ENCODE measurements at regions not wholly inside any gene's neighbourhood (a gene's known extent, or its start where the extent isn't known, plus 50 kb on each side); places are given as distances from the start of the nearest gene placed in this dataset.

GRCh38 chrX:9324676-9325075 is 140.2 kb upstream of the TBL1X start:
- ATAC-seq, result no peak
- WGBS, 2 donors, result 49 to 55% methylated on average over 2 to 3 of the region's 3 CpGs
- Histone ChIP-seq H3K27ac (no peak overlapping the region), H3K4me1 (peaks cover 8% of the 10 kb centered on the region), H3K9me3 (no peaks in the 10 kb centered on the region), H3K36me3 (replicated peaks in 1 of 2; ENCODE audit: insufficient read depth in 1 of 2, low read depth in 2 of 2) (no peaks in the 10 kb centered on the region), H3K4me3 (no peak overlapping the region), H3K27me3 (no peaks in the 10 kb centered on the region)
- no peak for DNase-seq
- no peak for TF ChIP-seq POLR2A (IDR thresholded peaks at IDR 0.05)
- TF ChIP-seq CTCF (IDR thresholded peaks at IDR 0.05), result no peak
- intact Hi-C loops (cut with DNase I), result no loop called here

GRCh38 chrX:9326369-9326768 is 138.5 kb upstream of the TBL1X start:
- WGBS, 2 donors, result 86% methylated on average over 5 to 6 of the region's 6 CpGs

DNA sequence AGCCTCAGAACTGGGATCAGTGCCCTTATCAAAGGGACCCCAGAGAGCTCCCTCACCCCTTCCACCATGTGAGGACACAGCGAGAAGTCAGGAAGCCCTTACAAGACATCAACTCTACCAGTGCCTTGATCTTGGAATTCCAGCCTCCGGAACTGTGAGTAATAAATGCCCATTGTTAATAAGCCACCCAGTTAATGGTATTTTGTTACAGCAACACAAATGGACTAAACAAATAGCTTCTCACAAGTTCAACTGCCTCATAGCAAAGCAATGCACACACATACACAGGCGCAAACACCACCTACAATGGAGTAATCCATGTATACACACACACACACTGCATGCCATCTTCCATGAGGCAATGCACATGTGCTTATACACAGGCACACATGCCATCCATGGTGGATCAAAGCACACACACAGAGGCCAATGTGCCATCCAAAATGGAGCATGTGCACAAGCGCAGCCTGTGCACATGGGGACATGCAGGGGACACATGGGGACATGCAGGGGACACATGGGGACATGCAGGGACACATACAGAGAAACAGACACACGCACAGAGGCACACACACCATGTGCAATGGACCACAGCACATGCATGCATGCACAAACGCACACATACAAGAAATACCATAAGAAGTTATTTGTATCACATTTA is 137.6 kb upstream of the TBL1X start:
- H3K4me3 ChIP-seq, result no peak overlapping the region
- no peaks in the 10 kb centered on the region for H3K27me3 ChIP-seq
- H3K36me3 ChIP-seq (replicated peaks in 1 of 2; ENCODE audit: insufficient read depth in 1 of 2, low read depth in 2 of 2), result no peaks in the 10 kb centered on the region
- intact Hi-C loops (cut with DNase I), result no loop called here
- DNase-seq, result no peak
- no peaks in the 10 kb centered on the region for H3K4me1 ChIP-seq
- H3K9me3 ChIP-seq, result no peaks in the 10 kb centered on the region
- no peak overlapping the region for H3K27ac ChIP-seq
- ATAC-seq, result no peak
- WGBS, 2 donors, result 85 to 100% methylated on average over 1 to 4 of the region's 6 CpGs
- no peak for TF ChIP-seq CTCF (IDR thresholded peaks at IDR 0.05)
- no peak for TF ChIP-seq POLR2A (IDR thresholded peaks at IDR 0.05)

More at GRCh38 chrX:9326369-9326768, 138.5 kb upstream of the TBL1X start:
- H3K27ac ChIP-seq, result no peak overlapping the region
- ATAC-seq (no peak), DNase-seq (no peak)
- H3K9me3 ChIP-seq, result no peaks in the 10 kb centered on the region
- H3K27me3 ChIP-seq, result no peaks in the 10 kb centered on the region
- TF ChIP-seq CTCF (IDR thresholded peaks at IDR 0.05) (no peak), POLR2A (IDR thresholded peaks at IDR 0.05) (no peak)
- intact Hi-C loops (cut with DNase I), result no loop called here
- H3K4me3 ChIP-seq, result no peak overlapping the region
- H3K36me3 ChIP-seq (replicated peaks in 1 of 2; ENCODE audit: insufficient read depth in 1 of 2, low read depth in 2 of 2), result no peaks in the 10 kb centered on the region
- peaks cover under 1% of the 10 kb centered on the region for H3K4me1 ChIP-seq

DNA sequence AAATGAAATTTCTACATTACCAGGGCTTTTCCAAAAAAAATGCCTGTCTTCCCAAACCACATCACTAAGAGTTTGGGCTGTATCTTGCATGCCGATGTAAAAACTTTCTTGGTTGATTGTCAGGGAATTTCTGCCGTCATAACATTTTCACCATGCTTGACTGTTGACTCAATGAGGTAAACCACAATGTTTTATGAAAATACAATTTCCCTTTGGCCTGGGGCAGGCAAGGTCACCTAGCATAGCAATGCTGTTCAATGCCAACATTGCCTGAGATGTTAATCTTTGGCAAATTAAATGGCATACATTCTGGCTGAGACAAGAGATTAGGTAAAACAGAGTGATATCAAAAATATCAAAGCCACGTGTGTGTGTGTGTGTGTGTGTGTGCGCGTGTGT is 137.1 kb upstream of the TBL1X start:
- no peak overlapping the region for H3K27ac ChIP-seq
- no peaks in the 10 kb centered on the region for H3K36me3 ChIP-seq (replicated peaks in 1 of 2; ENCODE audit: insufficient read depth in 1 of 2, low read depth in 2 of 2)
- ATAC-seq (no peak), DNase-seq (no peak)
- 43 to 72% methylated on average over 5 of the region's 5 CpGs for WGBS, 2 donors
- no peak overlapping the region for H3K4me3 ChIP-seq
- H3K4me1 ChIP-seq, result no peaks in the 10 kb centered on the region
- TF ChIP-seq CTCF (IDR thresholded peaks at IDR 0.05) (no peak), POLR2A (IDR thresholded peaks at IDR 0.05) (no peak)
- intact Hi-C loops (cut with DNase I), result no loop called here
- no peaks in the 10 kb centered on the region for H3K9me3 ChIP-seq
- no peaks in the 10 kb centered on the region for H3K27me3 ChIP-seq

GRCh38 chrX:9329056-9329455 is 135.8 kb upstream of the TBL1X start:
- intact Hi-C loops (cut with DNase I), result no loop called here
- TF ChIP-seq POLR2A (IDR thresholded peaks at IDR 0.05) (no peak), CTCF (IDR thresholded peaks at IDR 0.05) (no peak)
- WGBS, 2 donors, result 52 to 56% methylated on average over 4 to 5 of the region's 5 CpGs
- DNase-seq (peak in 3 of 4 donors; percentile 35 to 53 (median 35)), ATAC-seq (no peak)
- Histone ChIP-seq H3K36me3 (replicated peaks in 1 of 2; ENCODE audit: insufficient read depth in 1 of 2, low read depth in 2 of 2) (no peaks in the 10 kb centered on the region), H3K27ac (no peak overlapping the region), H3K9me3 (no peaks in the 10 kb centered on the region), H3K4me1 (peaks cover 8% of the 10 kb centered on the region), H3K4me3 (no peak overlapping the region), H3K27me3 (no peaks in the 10 kb centered on the region)

All from body of pancreas (tissue), 4 donors.